ENCODE measurements at regions not wholly inside any gene's neighbourhood (a gene's known extent, or its start where the extent isn't known, plus 50 kb on each side); places are given as distances from the start of the nearest gene placed in this dataset.

DNA sequence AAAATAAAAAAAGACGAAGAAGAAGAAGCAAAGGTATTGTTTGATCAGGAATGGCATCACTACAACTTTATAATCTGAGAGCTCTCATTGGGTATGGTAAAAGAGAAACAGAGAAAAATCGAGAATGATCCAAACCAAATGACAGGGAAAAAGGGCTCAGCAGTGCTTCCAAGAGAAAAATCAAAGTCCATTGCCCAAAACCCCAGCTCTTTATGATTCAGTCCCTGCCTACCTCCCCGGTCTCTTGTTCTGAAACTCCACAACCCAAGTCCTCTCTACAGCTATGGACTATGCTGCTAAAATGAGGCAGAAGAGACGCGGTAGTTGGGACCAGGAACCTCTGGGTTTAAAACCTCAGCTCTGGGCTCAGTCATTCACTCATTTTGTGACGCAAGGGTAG lies 341.1 kb upstream of the PPARGC1A start (continued):
- no peak for TF ChIP-seq EHMT2 (IDR thresholded peaks at IDR 0.05; ENCODE audit: low read depth)
- no peak for TF ChIP-seq HEYL (CRISPR knock-in tag; IDR thresholded peaks at IDR 0.05)

DNA sequence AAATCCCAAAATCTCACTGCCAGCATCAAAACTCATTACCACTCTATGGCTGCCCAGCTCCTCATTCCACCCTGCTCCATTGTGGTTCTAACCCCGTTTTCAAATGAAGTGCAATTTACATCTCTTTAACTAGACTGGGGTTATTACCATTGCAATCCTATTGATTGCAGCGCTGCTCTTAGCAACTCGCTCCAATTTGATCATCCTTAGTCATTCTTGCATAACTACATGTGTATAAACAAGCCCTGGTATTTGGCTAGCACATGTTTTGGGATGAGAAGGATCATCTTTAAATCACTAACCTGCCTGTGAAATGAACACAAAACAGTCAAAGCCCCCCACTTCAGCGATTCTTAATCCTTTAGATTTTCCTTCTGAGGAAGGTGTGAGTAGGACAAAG lies 340.1 kb upstream of the PPARGC1A start:
- FAIRE-seq (no peak), ATAC-seq (no peak), DNase-seq (ENCODE audit: low read depth in 1 of 2, low spot score in 1 of 2) (no peak)
- Histone ChIP-seq H3K4me3 (no peak overlapping the region), H3K4me1 (no peaks in the 10 kb centered on the region), H3K4me2 (no peak overlapping the region), H3K9me3 (no peaks in the 10 kb centered on the region), H3K27ac (no peak overlapping the region)
- 39% methylated on average over 4 of the region's 4 CpGs for WGBS (ENCODE audit: missing lambda C conversion rate)
- CTCF ChIA-PET = no interaction called here
- POLR2A ChIA-PET = no interaction called here
- TF ChIP-seq ZNF302 (CRISPR knock-in tag; IDR thresholded peaks at IDR 0.05) (no peak), ZFP36 (IDR thresholded peaks at IDR 0.05; ENCODE audit: borderline replicate concordance, partially characterized antibody) (no peak), HOXB13 (CRISPR knock-in tag; IDR thresholded peaks at IDR 0.05; ENCODE audit: low read depth) (no peak), KDM1A (IDR thresholded peaks at IDR 0.05; ENCODE audit: low read depth) (no peak), EP300 (IDR thresholded peaks at IDR 0.05) (no peak), ESRRA (IDR thresholded peaks at IDR 0.05; ENCODE audit: borderline replicate concordance, low read length) (no peak), MAZ (IDR thresholded peaks at IDR 0.05; ENCODE audit: borderline replicate concordance, low read depth, low read length) (no peak), NR3C1 (IDR thresholded peaks at IDR 0.05) (no peak), BHLHE40 (IDR thresholded peaks at IDR 0.05; ENCODE audit: low read depth, low read length) (no peak), SREBF2 (IDR thresholded peaks at IDR 0.05) (no peak), FOSL2 (IDR thresholded peaks at IDR 0.05) (no peak), FOSL2 (CRISPR knock-in tag; IDR thresholded peaks at IDR 0.05) (no peak), HOXA7 (CRISPR knock-in tag; IDR thresholded peaks at IDR 0.05) (no peak), RARB (CRISPR knock-in tag; IDR thresholded peaks at IDR 0.05) (no peak), ZSCAN20 (CRISPR knock-in tag; IDR thresholded peaks at IDR 0.05) (no peak), MAFK (IDR thresholded peaks at IDR 0.05; ENCODE audit: partially characterized antibody) (no peak), GATA3 (IDR thresholded peaks at IDR 0.05; ENCODE audit: borderline replicate concordance) (no peak), HES2 (IDR thresholded peaks at IDR 0.05) (no peak)
- TF ChIP-seq, protein P1, sequence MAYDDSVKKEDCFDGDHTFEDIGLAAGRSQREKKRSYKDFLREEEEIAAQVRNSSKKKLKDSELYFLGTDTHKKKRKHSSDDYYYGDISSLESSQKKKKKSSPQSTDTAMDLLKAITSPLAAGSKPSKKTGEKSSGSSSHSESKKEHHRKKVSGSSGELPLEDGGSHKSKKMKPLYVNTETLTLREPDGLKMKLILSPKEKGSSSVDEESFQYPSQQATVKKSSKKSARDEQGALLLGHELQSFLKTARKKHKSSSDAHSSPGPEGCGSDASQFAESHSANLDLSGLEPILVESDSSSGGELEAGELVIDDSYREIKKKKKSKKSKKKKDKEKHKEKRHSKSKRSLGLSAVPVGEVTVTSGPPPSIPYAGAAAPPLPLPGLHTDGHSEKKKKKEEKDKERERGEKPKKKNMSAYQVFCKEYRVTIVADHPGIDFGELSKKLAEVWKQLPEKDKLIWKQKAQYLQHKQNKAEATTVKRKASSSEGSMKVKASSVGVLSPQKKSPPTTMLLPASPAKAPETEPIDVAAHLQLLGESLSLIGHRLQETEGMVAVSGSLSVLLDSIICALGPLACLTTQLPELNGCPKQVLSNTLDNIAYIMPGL (CRISPR knock-in tag; IDR thresholded peaks at IDR 0.05; ENCODE audit: borderline replicate concordance) = no peak
- TF ChIP-seq, protein P2, sequence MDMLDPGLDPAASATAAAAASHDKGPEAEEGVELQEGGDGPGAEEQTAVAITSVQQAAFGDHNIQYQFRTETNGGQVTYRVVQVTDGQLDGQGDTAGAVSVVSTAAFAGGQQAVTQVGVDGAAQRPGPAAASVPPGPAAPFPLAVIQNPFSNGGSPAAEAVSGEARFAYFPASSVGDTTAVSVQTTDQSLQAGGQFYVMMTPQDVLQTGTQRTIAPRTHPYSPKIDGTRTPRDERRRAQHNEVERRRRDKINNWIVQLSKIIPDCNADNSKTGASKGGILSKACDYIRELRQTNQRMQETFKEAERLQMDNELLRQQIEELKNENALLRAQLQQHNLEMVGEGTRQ (IDR thresholded peaks at IDR 0.05) = no peak

DNA sequence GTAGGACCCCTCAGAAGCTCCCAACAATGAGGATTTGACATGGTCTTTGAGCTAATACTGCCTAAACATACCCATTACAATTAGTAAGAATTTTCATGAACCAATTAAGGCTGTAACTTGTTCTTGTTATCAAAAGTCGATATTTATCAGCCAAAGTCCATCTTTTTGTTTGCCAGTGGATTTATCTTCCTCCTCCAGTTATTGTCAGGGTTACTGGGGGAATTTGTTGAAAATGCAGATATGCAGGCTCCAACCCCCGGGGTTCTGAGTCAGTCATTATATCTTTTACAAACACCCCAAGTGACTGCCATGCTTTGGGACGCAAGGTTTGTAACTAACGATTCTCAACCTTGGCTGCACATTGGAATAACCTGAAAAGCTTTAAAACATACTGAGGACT lies 338.8 kb upstream of the PPARGC1A start:
- DNase-seq (ENCODE audit: low read depth in 1 of 2, low spot score in 1 of 2) (no peak), ATAC-seq (no peak), FAIRE-seq (no peak)
- H3K4me2 ChIP-seq = no peak overlapping the region
- ChIA-PET POLR2A (no interaction called here), CTCF (no interaction called here)
- H3K4me3 ChIP-seq = no peak overlapping the region
- WGBS (ENCODE audit: missing lambda C conversion rate) = 36% methylated on average over 4 of the region's 4 CpGs
- TF ChIP-seq RARB (CRISPR knock-in tag; IDR thresholded peaks at IDR 0.05) (no peak), MAZ (IDR thresholded peaks at IDR 0.05; ENCODE audit: borderline replicate concordance, low read depth, low read length) (no peak), MAFK (IDR thresholded peaks at IDR 0.05; ENCODE audit: partially characterized antibody) (no peak), KDM1A (IDR thresholded peaks at IDR 0.05; ENCODE audit: low read depth) (no peak), GATA3 (IDR thresholded peaks at IDR 0.05; ENCODE audit: borderline replicate concordance) (no peak), KDM5A (IDR thresholded peaks at IDR 0.05) (no peak), EHF (CRISPR knock-in tag; IDR thresholded peaks at IDR 0.05) (no peak), TP53 (CRISPR knock-in tag; IDR thresholded peaks at IDR 0.05) (no peak)
- H3K27ac ChIP-seq = no peak overlapping the region
- H3K9me3 ChIP-seq = no peaks in the 10 kb centered on the region
- no peaks in the 10 kb centered on the region for H3K4me1 ChIP-seq

Data from A549 (cell line).